GM12864 (cell line): ENCODE measurements at regions not wholly inside any gene's neighbourhood (a gene's known extent, or its start where the extent isn't known, plus 50 kb on each side); places are given as distances from the start of the nearest gene placed in this dataset.

Experiments used
- DNase-seq: peaks from one replicate; pipeline ENCODE4 v3.0.0-alpha.2; 2011; ENCODE audit warnings: low read depth
- H3K4me3 ChIP-seq: 2 replicates; pipeline ENCODE4 v1.5.1; 2011; ENCODE audit warnings: mild to moderate bottlenecking, low read depth, low read length, control low read depth
- TF ChIP-seq, protein P1 (sequence below): IDR thresholded peaks from 2 replicates; pipeline ENCODE4 v1.5.1; 2011; ENCODE audit warnings: low read depth, mild to moderate bottlenecking, moderate library complexity, low read length, control low read depth, inconsistent platforms; ENCODE audit errors: missing control alignments

DNA sequence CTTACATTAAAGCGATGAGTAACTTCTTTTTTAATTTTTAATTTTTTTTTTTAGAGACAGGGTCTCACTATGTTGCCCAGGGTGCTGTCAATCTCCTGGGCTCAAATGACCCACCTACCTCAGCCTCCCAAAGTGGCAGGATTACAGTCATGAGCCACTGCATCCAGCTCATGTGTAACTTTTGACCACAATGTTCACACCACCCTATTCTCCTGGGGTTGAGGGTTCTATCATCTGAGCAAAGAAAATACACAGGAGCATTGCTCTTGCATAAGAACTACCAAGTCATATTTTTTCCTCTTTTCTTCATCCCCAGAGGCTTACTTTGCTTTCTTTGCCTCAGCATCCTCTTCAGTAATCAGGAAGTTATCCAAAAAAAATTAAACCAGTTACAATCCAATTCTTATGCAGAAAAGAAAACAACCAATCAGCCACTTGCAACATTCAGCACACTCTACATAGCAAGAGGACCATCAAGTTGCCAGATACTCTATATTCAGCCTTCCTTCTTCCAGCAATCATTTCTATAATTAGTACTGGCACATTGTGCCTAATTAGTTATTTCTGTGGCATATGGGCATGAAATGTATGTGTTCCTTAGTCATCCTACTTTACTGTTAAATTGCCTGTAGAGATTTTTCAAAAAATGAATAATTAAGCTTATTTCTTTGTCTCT, 345.6 kb downstream of the AKAIN1 start:
- H3K4me3 ChIP-seq: no peak overlapping the region
- TF ChIP-seq, protein P1, sequence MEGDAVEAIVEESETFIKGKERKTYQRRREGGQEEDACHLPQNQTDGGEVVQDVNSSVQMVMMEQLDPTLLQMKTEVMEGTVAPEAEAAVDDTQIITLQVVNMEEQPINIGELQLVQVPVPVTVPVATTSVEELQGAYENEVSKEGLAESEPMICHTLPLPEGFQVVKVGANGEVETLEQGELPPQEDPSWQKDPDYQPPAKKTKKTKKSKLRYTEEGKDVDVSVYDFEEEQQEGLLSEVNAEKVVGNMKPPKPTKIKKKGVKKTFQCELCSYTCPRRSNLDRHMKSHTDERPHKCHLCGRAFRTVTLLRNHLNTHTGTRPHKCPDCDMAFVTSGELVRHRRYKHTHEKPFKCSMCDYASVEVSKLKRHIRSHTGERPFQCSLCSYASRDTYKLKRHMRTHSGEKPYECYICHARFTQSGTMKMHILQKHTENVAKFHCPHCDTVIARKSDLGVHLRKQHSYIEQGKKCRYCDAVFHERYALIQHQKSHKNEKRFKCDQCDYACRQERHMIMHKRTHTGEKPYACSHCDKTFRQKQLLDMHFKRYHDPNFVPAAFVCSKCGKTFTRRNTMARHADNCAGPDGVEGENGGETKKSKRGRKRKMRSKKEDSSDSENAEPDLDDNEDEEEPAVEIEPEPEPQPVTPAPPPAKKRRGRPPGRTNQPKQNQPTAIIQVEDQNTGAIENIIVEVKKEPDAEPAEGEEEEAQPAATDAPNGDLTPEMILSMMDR: no peak
- DNase-seq: no peak

DNA sequence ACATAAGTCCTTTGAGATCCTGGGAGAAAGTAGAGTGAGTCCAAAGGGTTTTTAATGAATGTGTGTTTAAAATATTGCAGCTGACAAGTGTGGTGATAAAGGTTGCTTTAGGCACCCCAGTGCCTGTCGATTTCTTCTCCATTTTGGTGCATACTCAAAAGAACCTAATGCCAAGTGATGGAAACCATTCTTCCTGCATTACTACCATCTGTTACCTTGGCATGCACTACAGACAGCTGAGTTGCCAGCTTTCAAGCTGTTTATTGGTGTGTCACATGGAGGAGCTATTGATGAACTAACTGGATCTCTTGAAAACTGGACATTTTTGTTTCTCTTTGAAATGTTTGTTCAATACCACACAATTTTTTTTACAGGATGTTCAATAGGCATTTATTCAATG, 350.0 kb downstream of the AKAIN1 start:
- TF ChIP-seq, protein P1: no peak
- no peak for DNase-seq
- no peak overlapping the region for H3K4me3 ChIP-seq

DNA sequence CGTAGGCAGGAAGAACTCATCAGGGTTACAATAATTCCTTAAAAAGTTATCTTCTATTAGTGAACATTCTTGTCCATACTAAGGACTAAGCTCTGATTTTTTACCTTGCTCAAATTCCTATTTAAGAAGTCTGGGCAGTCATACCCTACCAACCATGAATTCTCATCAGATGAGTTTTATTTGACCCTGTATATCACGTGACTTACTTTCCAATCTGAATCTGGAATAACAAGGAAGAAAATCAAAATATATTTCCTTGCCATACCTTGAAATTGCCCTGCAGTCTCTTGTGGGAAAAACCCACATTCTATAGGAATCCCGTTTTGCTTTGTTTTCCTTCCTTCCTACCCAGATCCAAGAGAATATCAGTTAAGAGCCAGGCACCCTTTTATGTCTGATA, 352.7 kb downstream of the AKAIN1 start:
- H3K4me3 ChIP-seq: no peak overlapping the region
- TF ChIP-seq, protein P1: no peak
- DNase-seq: no peak

DNA sequence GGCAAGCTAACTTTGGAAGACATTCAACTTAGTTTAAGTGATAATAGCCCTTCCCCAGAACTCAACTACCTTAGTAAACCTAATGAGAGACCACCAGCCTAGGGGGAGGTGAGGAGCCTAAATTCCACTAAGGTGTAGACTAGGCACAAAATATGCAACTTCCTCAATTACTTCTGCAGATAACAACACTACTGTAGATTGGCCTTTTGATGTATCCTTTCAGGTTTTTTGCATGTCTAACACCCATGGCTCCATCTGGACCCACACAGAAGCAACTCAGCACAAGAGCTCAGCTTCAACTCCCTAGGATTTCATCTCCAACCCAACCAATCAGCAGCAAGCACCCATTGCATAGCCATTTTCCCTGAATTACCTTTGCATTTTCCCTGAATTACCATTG, 353.3 kb downstream of the AKAIN1 start:
- DNase-seq: no peak
- TF ChIP-seq, protein P1: no peak
- no peak overlapping the region for H3K4me3 ChIP-seq

DNA sequence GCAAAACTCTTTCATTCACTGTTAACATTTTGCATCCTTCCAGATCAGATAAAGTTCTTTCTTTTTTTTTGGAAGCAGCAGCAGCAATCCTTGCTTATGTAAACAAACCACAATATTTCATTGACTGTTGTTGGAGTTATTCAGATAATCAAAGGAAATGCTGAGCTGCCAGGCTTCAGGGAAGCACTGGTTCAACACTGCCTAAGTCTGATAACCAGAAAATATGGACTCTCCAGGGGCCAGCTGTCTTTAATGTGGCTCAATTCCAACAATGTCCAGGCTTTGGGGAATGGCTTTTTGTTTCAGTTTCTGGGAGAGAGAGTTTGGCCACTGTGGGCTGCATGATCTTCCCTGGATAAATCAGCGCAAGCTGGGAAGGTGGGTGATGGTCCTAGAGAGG, 354.3 kb downstream of the AKAIN1 start:
- TF ChIP-seq, protein P1: no peak

DNA sequence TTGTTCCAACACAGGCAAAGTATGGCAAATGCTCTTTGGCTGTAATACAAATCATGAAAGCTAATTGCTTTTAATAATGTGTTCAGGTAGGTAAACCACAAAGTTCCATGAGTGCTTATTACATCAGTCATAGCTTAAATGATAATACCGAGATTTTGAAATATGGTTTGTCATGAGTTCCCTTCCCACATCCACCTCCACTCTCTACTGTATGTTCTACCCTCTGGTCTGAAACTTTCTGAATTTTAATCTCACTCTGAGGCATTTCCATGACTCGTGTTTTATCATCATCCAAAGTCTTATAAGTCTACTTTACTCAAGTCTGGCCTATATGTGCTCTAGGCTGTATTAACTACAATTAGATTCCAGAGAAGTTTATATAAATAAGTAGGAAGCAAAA, 354.8 kb downstream of the AKAIN1 start:
- TF ChIP-seq, protein P1: no peak
- no peak overlapping the region for H3K4me3 ChIP-seq
- no peak for DNase-seq

More for the DNA sequence above, 354.3 kb downstream of the AKAIN1 start:
- H3K4me3 ChIP-seq: no peak overlapping the region
- DNase-seq: no peak

DNA sequence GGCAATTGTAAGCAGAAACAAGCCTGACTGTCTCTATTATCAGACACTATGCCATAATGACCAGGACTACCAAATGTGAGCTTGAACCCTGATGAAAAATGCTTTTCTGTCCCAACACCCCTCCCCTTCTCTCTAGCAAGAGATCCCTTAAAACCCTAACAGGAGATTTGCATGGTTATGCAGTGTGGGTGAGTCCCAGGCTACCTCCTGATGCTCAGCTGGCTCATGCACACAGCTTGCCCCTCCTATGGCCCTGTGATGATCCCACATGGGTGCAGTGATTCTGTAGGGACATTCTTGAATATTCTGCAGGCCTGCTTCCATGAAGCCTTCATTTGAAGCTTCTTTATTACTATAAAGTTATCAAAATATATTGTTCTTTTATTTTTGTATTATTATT, 357.4 kb downstream of the AKAIN1 start:
- DNase-seq: no peak
- TF ChIP-seq, protein P1: no peak
- H3K4me3 ChIP-seq: no peak overlapping the region
